HG03354 (cell line): ENCODE measurements at regions not wholly inside any gene's neighbourhood (a gene's known extent, or its start where the extent isn't known, plus 50 kb on each side); places are given as distances from the start of the nearest gene placed in this dataset.

Experiments used
- ATAC-seq: cut with Tn5 transposase; IDR thresholded peaks from one replicate; pipeline ENCODE4 v1.9.1; 2021; ENCODE audit warnings: mild to moderate bottlenecking; ENCODE audit not compliant: unreplicated experiment, poor library complexity, severe bottlenecking

DNA sequence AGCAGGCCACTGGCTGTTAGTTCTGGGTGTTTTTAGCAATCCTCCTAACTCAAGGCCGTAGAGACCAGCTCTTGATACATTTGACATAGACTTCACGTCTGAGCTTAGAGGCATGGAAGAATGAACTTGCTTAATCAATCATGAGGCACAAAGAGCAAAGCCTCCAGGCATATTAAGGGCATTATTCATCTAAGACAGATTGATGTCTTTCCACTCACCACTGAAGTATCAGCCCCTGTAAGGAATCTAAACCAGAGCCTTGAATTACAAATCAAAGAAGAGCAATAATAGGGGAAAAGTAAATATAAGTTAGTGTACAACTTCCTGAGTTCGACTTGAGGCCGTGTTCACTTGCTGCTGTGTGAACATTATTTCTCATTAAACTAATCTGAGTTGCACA is 1470.7 kb downstream of the AACS start:
- ATAC-seq = no peak

DNA sequence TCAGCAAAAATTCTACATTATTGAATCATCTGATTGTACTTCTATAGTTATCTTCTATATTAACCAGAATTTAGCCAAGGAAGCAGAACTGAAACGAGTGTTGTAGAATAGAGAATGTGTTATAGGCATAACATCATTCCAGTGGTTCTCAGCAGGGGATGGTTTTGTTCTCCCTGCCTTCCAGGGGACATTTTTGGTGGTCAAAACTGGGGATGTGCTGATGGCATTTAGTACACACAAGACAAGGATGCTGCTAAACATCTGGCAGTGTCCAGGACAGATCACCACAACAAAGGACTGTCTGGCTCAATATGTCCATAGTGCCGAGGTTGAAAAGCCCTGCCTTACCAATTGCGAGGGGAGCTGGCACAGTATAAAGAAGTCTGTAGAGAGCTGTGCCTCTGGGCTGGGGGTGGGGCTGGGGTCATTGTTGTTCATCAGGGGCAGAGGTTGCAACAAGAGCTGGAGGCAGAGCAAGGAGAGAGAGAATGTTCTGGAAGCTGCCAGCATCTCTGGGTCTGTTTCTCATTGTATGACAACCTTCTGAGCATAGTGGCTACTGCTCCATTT is 1472.8 kb downstream of the AACS start:
- ATAC-seq = no peak

DNA sequence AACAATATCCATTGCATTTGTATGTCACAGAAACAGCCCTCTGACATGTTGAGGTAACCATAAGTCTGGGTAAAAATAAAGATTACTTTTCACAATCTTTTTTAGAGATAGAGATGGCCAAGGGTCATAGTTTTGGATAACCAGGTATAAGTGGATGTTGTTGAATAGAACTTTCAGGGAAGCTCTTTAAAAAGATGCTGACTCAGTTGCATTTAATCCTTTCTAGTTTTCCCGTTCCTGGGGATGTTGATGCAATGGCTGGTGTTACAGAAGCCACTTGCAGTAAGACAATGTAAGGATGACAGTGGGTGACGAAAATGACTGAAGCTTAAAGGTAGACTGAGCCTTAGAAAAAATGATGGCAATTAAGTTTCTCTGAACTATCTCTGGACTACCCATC is 1473.7 kb downstream of the AACS start:
- ATAC-seq = no peak

- ATAC-seq = no peak
Observed at GRCh38 chr12:126545411-126545810, 1480.2 kb downstream of the AACS start.

GRCh38 chr12:126547905-126548304 is 1482.7 kb downstream of the AACS start:
- no peak for ATAC-seq

- no peak for ATAC-seq
Observed at GRCh38 chr12:126551869-126552268, 1486.6 kb downstream of the AACS start.

DNA sequence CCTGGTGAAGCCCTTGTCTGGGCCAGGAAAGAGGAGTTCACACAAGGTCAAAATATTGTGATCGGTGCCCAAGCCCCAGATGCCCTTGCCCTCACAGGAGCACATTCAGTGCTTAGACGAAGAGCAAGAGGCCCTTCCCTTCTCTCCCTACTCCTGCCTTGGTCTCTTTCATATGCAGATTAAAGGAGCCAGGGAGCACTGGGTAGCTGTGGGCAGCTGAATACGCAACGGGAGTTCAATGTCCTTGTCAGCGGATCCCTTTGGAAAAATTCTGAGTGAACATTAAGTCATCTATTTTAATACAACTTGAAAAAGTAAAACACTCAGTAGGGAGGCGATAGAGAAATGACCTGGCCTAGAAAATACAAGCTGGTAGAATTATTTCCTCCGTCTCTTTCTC is 1489.4 kb downstream of the AACS start:
- no peak for ATAC-seq

- no peak for ATAC-seq
Observed at GRCh38 chr12:126557659-126558058, 1492.4 kb downstream of the AACS start.

GRCh38 chr12:126558219-126558618 is 1493.0 kb downstream of the AACS start:
- no peak for ATAC-seq

- no peak for ATAC-seq
Observed at GRCh38 chr12:126558810-126559209, 1493.6 kb downstream of the AACS start.

DNA sequence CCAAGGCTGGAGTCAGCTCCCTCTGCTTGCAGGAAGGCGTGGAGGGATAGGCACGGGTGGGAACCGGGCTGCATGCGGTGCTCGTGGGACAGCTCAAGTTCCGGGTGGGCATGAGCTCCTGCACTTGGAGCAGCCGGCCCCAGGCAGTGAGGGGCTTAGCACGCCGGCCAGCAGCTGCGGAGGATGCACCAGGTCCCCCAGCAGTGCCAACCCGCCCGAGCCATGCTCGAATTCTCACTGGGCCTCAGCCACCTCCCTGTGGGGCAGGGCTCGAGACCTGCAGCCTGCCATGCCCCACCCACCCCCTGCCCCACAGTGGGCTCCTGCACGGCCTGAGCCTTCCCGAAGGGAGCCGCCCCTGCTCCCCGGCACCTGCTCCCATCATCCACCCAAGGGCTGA is 1501.8 kb downstream of the AACS start:
- no peak for ATAC-seq

GRCh38 chr12:126569706-126570105 is 1504.5 kb downstream of the AACS start:
- ATAC-seq = no peak

DNA sequence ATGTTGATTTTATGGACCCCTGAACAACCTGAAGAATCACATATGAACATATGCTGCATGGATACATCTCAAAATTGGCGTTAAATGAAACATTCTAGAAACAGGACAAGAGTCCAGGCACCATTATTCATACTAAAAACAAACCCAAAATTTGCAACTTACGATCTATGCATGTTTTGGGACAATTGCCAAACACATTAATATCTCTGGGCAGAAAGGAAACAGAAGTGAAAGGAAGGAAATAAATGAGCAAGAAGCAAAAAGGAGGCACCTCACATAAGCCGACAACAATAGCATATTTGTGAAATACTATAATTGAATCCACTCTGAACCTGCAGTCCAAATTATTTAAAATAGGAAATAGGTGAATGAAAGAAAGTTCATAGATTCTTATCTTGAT is 1505.3 kb downstream of the AACS start:
- no peak for ATAC-seq

DNA sequence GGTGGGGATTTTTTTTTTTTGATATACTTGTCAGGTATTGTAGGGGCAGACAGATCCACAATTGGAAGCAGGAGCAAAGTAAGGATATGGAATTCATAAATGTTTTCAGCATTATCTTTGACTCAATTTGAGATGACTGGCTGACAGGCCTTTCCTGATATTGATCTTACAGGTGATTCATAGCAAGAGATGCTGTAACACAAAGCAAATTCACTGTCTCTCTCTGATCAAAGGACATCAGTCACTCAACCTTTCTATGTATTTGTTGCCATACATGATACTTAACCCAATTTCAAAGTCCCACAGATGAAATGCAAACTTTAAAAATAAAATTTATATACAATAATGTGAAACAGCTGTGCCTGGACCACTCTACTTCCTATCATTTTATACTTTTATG is 1506.9 kb downstream of the AACS start:
- ATAC-seq = no peak

DNA sequence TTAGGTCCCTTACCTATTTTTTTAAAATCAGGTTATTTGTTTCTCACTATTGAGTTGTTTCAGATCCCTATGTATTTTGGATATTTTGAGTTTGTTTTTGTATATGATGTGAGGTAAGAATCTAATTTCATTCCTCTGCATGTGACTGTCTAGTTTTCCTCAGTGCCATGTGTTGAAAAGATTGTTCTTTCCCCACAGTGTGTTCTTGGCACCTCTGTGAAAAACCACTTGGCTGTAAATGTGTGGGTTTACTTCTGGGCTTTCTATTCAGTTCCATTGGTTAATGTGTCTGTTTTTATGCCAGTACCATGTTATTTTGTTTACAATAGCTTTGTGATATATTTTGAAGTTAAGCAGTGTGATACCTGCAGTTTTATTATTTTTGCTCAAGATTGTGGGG is 1516.4 kb downstream of the AACS start:
- no peak for ATAC-seq

GRCh38 chr12:126582231-126582630 is 1517.0 kb downstream of the AACS start:
- no peak for ATAC-seq

DNA sequence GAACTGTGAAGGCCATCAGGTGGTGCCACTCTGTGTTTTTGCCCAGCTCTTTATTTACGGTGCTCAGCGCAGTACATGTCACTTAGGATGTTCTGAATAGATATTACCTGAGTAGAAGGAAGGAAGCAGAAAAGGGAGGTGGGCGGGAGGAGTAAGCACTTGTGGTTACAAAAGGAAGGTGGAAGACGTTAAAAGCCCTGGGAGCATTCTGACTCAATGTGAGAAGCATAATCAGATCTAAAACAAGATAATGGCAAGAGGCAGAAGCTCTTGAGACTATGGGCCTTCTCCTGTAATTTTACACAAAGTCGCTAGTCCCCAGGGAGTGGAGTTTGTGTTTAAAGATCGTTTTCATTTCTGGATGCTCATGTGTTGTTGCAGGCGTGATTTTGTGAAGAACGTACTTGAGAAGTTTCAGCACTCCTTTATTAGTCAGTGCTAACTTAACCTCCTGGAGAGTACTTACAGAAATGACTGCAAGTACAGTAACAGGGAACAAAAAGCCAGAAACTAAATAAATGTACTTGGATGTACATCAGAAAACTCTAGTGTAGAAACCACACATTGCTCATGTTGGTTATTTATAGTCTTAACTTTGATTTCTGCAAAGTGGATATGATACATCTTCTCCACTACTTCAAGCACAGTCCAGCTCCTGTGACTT is 1523.5 kb downstream of the AACS start:
- ATAC-seq = no peak

DNA sequence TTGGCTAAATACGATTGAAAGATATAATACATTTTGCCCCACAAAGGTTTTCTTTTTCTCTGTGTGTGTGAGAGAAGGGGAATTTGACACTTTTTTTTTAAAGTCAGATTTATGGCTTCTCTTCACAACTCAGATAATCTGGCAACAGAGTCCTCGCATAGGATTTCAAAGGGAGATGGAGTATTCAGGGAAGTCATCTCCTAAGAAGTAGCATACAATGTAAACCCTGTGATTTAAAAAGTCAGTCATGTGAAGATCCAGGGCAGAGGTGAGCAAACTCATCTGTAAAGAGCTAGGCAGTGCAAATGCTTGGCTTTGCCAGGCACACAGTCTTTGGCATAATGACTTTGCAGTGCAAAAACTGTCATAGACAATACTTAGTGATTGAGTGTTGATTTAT is 1526.3 kb downstream of the AACS start:
- ATAC-seq = no peak

DNA sequence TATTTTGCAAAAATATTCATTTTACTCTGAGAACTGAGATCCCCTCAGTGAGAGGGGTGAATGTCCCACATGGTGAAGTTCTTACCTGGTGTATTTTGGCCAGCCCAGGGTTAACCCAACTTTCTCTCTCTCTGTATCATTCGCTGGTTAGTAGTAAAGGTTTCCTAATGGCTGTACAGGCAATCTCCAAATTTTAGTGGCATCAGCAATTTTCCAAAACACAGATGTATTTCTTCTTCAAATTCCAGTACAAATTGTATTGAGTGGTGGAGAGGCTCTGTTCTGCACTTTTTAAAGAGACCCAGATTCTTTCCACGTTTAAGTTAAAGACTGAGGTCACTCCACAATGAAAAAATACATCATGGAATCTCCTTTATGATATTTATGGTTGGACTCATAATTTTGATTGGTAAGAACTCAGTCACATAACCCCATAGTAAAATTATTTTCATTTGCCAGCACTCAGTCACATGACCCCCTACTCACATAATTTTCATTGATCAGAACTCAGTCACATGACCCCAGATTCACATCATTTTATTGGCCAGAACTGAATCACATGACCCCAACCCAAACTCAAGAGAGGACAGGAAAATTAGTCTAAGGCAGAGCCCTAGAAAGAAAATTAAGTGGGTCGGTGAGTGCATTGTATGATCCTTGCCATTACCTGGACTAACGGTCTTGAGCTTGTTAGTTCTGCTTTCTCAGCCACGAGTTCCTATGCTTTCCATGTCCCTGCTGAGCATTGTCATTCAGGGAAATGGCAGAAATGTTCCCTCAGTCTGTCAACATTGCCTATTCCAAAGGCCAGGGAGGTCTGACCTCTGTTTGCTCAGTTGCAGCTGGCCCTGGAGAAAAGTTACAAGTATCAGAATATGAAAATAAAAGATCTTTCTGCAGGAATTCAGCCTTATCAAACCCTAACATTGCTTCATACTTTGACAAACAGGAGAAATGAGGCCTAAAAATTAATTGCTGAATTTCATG is 1536.2 kb downstream of the AACS start:
- no peak for ATAC-seq

DNA sequence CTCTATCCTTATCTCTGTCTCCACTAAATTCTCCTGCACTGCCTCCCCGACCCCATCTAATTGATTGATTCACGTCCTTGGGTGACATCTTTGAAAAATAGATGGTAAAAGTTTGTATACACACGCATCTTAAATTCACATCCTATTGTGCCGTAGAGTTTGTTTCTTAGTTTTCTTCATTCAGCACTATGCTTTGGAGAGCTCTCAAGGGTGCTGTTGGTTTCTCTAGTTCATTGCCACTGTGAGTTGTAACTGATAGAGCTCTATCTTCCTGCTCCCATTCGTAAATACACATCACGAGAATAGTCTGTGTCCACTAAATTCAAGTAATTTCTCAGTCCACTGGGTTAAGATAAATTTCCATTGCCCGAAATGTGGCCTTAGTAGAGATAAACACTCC is 1537.4 kb downstream of the AACS start:
- ATAC-seq = no peak

DNA sequence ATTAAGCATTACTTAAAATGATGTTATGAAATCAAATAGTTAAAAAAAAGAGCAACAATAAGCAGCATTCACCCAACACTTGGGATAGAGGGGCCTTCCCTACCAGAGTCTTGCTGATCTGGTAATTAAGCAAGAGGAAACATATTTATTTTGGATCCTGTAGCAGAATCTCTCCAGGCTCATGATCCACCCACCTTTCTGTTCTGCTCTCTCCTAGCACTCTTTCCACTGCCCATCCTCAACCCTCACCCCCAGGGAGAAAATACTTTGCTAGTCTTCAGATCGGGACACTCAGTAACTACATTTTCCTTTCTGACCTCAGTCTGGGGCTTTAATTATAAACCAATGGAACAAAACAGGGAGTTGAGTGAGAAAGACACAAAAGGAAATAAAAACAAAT is 1541.9 kb downstream of the AACS start:
- no peak for ATAC-seq
